Mesodermal cell (in vitro differentiated cells): ENCODE measurements at regions not wholly inside any gene's neighbourhood (a gene's known extent, or its start where the extent isn't known, plus 50 kb on each side); places are given as distances from the start of the nearest gene placed in this dataset.

Experiments used
- H3K27ac ChIP-seq: 2 replicates; pipeline ENCODE4 v1.7.0; 2013; ENCODE audit warnings: mild to moderate bottlenecking, low read depth, low read length, moderate library complexity; ENCODE audit not compliant: severe bottlenecking
- H3K36me3 ChIP-seq: 2 replicates; pipeline ENCODE4 v1.7.1; 2013; ENCODE audit warnings: mild to moderate bottlenecking, low read length, moderate library complexity; ENCODE audit not compliant: control insufficient read depth, insufficient read depth
- H3K4me1 ChIP-seq: one replicate; pipeline ENCODE4 v1.7.1; 2013; ENCODE audit warnings: mild to moderate bottlenecking, low read length; ENCODE audit not compliant: insufficient read depth, control insufficient read depth, poor library complexity, severe bottlenecking
- H3K4me3 ChIP-seq: 2 replicates; pipeline ENCODE4 v1.7.0; 2013; ENCODE audit warnings: low read length, control low read depth, mild to moderate bottlenecking; ENCODE audit not compliant: insufficient read depth, poor library complexity, severe bottlenecking; ENCODE audit errors: extremely low read depth
- H3K9me3 ChIP-seq: 2 replicates; pipeline ENCODE4 v1.7.1; 2013; ENCODE audit warnings: mild to moderate bottlenecking, low read length, moderate library complexity; ENCODE audit not compliant: control insufficient read depth
- WGBS, 2 experiments: methylation state at CpG; one replicate each; pipeline ENCODE4 v1.1.5; 2013; ENCODE audit warnings: missing lambda C conversion rate in 2 of 2; ENCODE audit not compliant: insufficient coverage in 2 of 2; 5-methylcytosine and 5-hydroxymethylcytosine counted together

GRCh38 chr2:180662521-180662920 is 317.9 kb upstream of the UBE2E3 start:
- H3K9me3 ChIP-seq: no peaks in the 10 kb centered on the region
- no CpG with 5 or more reads among the region's 1 CpG for WGBS, 2 experiments

GRCh38 chr2:180661686-180662030 is 318.7 kb upstream of the UBE2E3 start:
- Histone ChIP-seq H3K4me3 (no peak overlapping the region), H3K27ac (no peak overlapping the region), H3K9me3 (no peaks in the 10 kb centered on the region), H3K36me3 (no peaks in the 10 kb centered on the region), H3K4me1 (peaks cover 20% of the 10 kb centered on the region)
- WGBS, 2 experiments: no CpG with 5 or more reads among the region's 1 CpG

More at GRCh38 chr2:180662521-180662920, 317.9 kb upstream of the UBE2E3 start:
- H3K27ac ChIP-seq: no peak overlapping the region
- no peak overlapping the region for H3K4me3 ChIP-seq
- no peaks in the 10 kb centered on the region for H3K36me3 ChIP-seq
- H3K4me1 ChIP-seq: peaks cover 12% of the 10 kb centered on the region

- Histone ChIP-seq H3K9me3 (no peaks in the 10 kb centered on the region), H3K27ac (no peak overlapping the region), H3K36me3 (no peaks in the 10 kb centered on the region), H3K4me3 (no peak overlapping the region), H3K4me1 (peaks cover 26% of the 10 kb centered on the region)
- WGBS, 2 experiments: 100% methylated on average over 1 to 2 of the region's 5 CpGs
Observed at GRCh38 chr2:180660881-180661685, 319.3 kb upstream of the UBE2E3 start.

GRCh38 chr2:180660207-180660606 is 320.2 kb upstream of the UBE2E3 start:
- peaks cover 35% of the 10 kb centered on the region for H3K4me1 ChIP-seq
- H3K4me3 ChIP-seq: no peak overlapping the region
- H3K9me3 ChIP-seq: no peaks in the 10 kb centered on the region
- WGBS, 2 experiments: 80 to 81% methylated on average over 5 to 6 of the region's 8 CpGs
- no peak overlapping the region for H3K27ac ChIP-seq
- H3K36me3 ChIP-seq: no peaks in the 10 kb centered on the region

GRCh38 chr2:180657054-180657453 is 323.4 kb upstream of the UBE2E3 start:
- WGBS, 2 experiments: 33 to 40% methylated on average over 1 of the region's 1 CpG
- Histone ChIP-seq H3K4me3 (no peak overlapping the region), H3K4me1 (peaks cover 45% of the 10 kb centered on the region), H3K36me3 (no peaks in the 10 kb centered on the region), H3K9me3 (no peaks in the 10 kb centered on the region), H3K27ac (peak overlapping the region; percentile 82)

- H3K27ac ChIP-seq: peak overlapping the region; percentile 82
- peaks cover 45% of the 10 kb centered on the region for H3K4me1 ChIP-seq
- no peak overlapping the region for H3K4me3 ChIP-seq
- no peaks in the 10 kb centered on the region for H3K36me3 ChIP-seq
- H3K9me3 ChIP-seq: no peaks in the 10 kb centered on the region
- no CpG with 5 or more reads among the region's 1 CpG for WGBS, 2 experiments
Observed at GRCh38 chr2:180656455-180656847, 324.0 kb upstream of the UBE2E3 start.

- no CpG with 5 or more reads among the region's 1 CpG for WGBS, 2 experiments
Observed at GRCh38 chr2:180655842-180656454, 324.5 kb upstream of the UBE2E3 start.

GRCh38 chr2:180655393-180655792 is 325.0 kb upstream of the UBE2E3 start:
- Histone ChIP-seq H3K9me3 (no peaks in the 10 kb centered on the region), H3K27ac (no peak overlapping the region), H3K36me3 (no peaks in the 10 kb centered on the region), H3K4me1 (peaks cover 45% of the 10 kb centered on the region), H3K4me3 (no peak overlapping the region)
- 60 to 71% methylated on average over 1 of the region's 2 CpGs for WGBS, 2 experiments

More at GRCh38 chr2:180655842-180656454, 324.5 kb upstream of the UBE2E3 start:
- Histone ChIP-seq H3K4me3 (no peak overlapping the region), H3K4me1 (peaks cover 45% of the 10 kb centered on the region), H3K9me3 (no peaks in the 10 kb centered on the region), H3K27ac (no peak overlapping the region), H3K36me3 (no peaks in the 10 kb centered on the region)

- Histone ChIP-seq H3K4me1 (peaks cover 38% of the 10 kb centered on the region), H3K36me3 (no peaks in the 10 kb centered on the region), H3K27ac (no peak overlapping the region), H3K9me3 (no peaks in the 10 kb centered on the region), H3K4me3 (no peak overlapping the region)
Observed at GRCh38 chr2:180653481-180653880, 326.9 kb upstream of the UBE2E3 start.

- Histone ChIP-seq H3K4me3 (no peak overlapping the region), H3K36me3 (no peaks in the 10 kb centered on the region), H3K27ac (no peak overlapping the region), H3K9me3 (no peaks in the 10 kb centered on the region), H3K4me1 (peaks cover 37% of the 10 kb centered on the region)
Observed at GRCh38 chr2:180652794-180653193, 327.6 kb upstream of the UBE2E3 start.

- Histone ChIP-seq H3K9me3 (no peaks in the 10 kb centered on the region), H3K4me3 (no peak overlapping the region), H3K4me1 (peaks cover 25% of the 10 kb centered on the region), H3K27ac (no peak overlapping the region), H3K36me3 (no peaks in the 10 kb centered on the region)
- WGBS, 2 experiments: 100% methylated on average over 3 of the region's 8 CpGs; no CpG with 5 or more reads in 1 of the 2 experiments
Observed at GRCh38 chr2:180651596-180651995, 328.8 kb upstream of the UBE2E3 start.
